ENCODE measurements at regions not wholly inside any gene's neighbourhood (a gene's known extent, or its start where the extent isn't known, plus 50 kb on each side); places are given as distances from the start of the nearest gene placed in this dataset.

DNA sequence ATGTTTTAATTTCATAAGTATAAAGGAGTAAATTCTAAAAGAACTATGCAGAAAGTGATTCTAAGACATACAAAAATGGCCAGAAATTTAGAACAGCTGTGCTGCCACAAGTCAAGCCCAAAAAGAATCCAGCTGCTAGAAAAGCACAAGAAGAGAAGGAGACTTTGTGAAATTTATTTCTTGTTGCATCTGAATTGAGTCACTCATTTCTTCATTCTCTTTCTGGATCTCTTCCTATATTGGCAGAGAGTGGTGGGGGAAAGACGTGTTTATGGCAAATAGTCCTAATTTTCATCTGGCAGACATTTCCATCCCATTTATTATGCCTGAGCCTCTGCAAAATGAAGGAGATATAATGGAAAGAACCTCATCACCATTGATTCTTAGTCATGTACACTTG lies 139.6 kb upstream of the CTTNBP2NL start:
- Mint-ChIP-seq H3K27ac (no peak overlapping the region), H3K9me3 (no peaks in the 10 kb centered on the region), H3K4me3 (no peak overlapping the region), H3K27me3 (peaks cover 11% of the 10 kb centered on the region), H3K4me1 (no peaks in the 10 kb centered on the region), H3K36me3 (ENCODE audit: low read depth) (no peaks in the 10 kb centered on the region)
- DNase-seq (no peak), ATAC-seq (no peak)

DNA sequence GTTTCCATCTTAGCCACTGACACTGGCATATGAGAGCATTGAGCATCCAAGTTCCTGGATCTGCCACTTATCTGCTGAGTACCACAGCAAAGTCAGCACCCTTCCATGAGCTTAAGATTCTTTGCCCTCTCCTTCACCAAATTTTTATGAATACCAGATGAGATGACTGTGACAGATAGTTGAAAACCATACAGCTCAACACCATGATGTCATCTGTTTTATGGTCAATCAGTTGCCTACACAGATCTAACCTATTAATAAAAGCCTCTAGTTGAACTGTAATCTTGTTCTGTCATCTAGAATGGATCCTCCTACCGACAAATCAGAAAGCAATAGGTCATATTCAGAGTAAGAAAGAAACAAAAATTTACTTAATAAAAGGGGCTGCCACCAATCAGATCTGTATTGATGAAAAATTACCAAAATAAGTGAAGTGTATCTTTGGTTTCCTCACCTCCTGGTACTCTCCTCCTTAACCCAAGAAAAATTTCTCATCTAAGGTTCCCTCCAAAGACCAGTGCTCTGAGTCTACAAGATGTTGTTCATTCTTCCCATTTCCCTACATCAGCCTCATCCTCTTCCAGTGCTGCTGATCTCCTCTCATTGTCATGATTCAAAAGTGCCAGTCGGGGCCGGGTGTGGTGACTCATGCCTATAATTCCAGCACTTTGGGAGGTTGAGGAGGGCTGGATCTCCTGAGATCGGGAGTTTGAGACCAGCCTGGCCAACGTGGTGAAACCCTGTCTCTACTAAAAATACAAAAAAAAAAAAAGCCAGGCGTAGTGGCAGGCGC lies 138.8 kb upstream of the CTTNBP2NL start:
- Mint-ChIP-seq H3K27ac (no peak overlapping the region), H3K4me3 (no peak overlapping the region), H3K9me3 (no peaks in the 10 kb centered on the region), H3K4me1 (no peaks in the 10 kb centered on the region), H3K27me3 (peaks cover 11% of the 10 kb centered on the region), H3K36me3 (ENCODE audit: low read depth) (no peaks in the 10 kb centered on the region)
- no peak for ATAC-seq
- DNase-seq = no peak

DNA sequence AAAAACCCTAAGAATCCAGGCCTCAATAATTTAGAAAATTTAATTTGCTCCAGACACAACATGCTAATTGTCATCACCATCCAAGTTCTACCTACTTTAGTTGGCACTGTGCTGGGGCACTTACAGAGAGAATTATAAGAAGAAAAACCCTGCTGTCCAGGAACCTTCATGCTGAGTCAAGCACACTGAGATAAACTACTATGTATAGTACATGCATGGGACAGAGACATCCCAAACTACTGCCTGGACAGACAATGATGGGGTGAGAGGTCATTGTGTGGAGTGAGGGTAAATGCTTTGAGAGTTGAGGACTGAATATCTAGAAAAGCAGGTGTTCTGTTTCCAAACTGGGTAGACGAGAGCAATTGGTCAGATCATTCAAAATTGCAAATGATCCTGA lies 135.3 kb upstream of the CTTNBP2NL start:
- H3K27me3 Mint-ChIP-seq = peaks cover 10% of the 10 kb centered on the region

DNA sequence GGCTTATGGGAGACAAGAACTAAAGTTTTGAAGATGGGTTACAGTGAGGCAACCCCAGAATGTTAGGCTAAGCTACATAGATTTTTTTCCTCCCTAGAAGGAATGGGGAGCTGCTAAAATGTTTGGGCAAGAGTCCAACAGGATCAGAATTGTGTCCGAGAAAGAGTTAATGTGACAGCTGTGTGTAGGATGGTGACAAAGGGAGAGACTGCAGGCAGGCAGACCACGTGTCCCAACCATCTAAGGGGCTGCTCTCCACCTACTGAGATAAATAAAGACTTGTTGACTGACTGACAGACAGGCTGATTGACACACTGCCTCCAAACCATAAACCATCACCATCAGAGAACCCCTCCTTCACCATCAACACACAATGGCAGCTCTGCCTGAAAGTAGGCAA lies 133.7 kb upstream of the CTTNBP2NL start:
- no peak for ATAC-seq
- H3K27ac Mint-ChIP-seq = no peak overlapping the region
- no peaks in the 10 kb centered on the region for H3K9me3 Mint-ChIP-seq
- no peaks in the 10 kb centered on the region for H3K36me3 Mint-ChIP-seq (ENCODE audit: low read depth)
- DNase-seq = no peak
- no peak overlapping the region for H3K4me3 Mint-ChIP-seq
- H3K27me3 Mint-ChIP-seq = peaks cover 5% of the 10 kb centered on the region
- no peaks in the 10 kb centered on the region for H3K4me1 Mint-ChIP-seq

More for the DNA sequence above, 135.3 kb upstream of the CTTNBP2NL start:
- Mint-ChIP-seq H3K4me1 (no peaks in the 10 kb centered on the region), H3K9me3 (no peaks in the 10 kb centered on the region), H3K4me3 (no peak overlapping the region), H3K36me3 (ENCODE audit: low read depth) (no peaks in the 10 kb centered on the region), H3K27ac (no peak overlapping the region)
- ATAC-seq (no peak), DNase-seq (no peak)

DNA sequence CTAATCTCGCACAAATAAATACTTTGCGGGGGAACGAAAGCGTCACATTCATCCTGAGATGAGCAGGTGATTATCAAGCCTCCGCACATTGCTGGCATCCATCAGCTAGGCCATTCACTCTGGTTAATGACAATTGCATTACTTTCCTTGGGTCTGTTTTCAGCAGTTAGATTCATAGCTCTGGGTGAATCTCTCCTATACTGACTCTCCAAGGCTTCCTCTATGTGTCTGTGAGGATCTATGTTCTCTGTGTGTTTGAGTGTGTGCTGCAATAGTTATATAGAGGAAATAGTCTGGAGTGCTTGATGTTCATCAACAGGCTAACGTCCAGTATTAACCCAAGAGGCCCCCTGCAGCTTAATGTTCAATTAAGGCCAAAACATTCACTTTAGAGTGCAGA lies 133.0 kb upstream of the CTTNBP2NL start:
- H3K9me3 Mint-ChIP-seq = no peaks in the 10 kb centered on the region
- no peak overlapping the region for H3K27ac Mint-ChIP-seq
- ATAC-seq (no peak), DNase-seq (no peak)
- H3K27me3 Mint-ChIP-seq = peaks cover 3% of the 10 kb centered on the region
- H3K36me3 Mint-ChIP-seq (ENCODE audit: low read depth) = no peaks in the 10 kb centered on the region
- H3K4me1 Mint-ChIP-seq = no peaks in the 10 kb centered on the region
- H3K4me3 Mint-ChIP-seq = no peak overlapping the region

DNA sequence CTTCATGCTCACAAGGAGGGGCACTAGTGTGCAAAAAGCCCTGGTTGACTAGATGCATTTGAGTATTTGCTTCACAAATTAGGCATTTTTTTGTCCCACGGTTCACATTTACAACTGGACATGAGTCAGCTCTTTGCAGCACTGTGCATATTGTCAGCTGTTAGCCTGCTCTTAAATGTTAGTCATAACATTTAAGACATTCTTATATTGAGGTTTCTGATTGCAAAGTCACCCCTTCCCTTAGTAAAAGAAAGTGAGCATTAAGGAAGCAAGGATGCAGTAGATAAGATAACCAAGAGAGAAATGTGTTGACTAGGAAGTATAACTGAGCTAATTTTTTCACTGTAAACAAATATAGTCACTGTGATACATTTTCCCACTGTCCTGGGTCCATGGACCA lies 132.6 kb upstream of the CTTNBP2NL start:
- no peaks in the 10 kb centered on the region for H3K4me1 Mint-ChIP-seq
- H3K27ac Mint-ChIP-seq = no peak overlapping the region
- no peaks in the 10 kb centered on the region for H3K9me3 Mint-ChIP-seq
- DNase-seq (no peak), ATAC-seq (no peak)
- H3K4me3 Mint-ChIP-seq = no peak overlapping the region
- no peaks in the 10 kb centered on the region for H3K36me3 Mint-ChIP-seq (ENCODE audit: low read depth)
- peaks cover 5% of the 10 kb centered on the region for H3K27me3 Mint-ChIP-seq

DNA sequence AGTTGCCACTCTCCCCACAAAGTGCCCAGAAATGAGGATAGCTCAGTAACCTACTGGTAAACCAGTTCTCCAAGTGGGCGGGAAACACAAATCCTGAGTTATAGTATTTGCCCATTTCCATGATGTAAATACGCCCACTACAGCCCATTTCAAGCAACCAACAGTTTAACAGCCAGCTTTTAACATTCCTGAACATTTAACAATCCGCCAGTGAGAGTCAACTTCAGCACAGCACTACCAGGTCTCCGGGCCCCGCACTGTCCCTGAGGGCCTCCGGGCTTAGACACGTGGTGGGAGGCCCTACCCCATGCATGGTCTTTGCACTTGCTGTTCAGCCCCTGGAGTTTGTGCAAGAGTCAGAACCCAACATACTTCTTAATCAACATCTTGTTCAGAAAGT lies 132.0 kb upstream of the CTTNBP2NL start:
- Mint-ChIP-seq H3K36me3 (ENCODE audit: low read depth) (no peaks in the 10 kb centered on the region), H3K9me3 (no peaks in the 10 kb centered on the region), H3K27me3 (peaks cover 6% of the 10 kb centered on the region), H3K27ac (no peak overlapping the region), H3K4me1 (no peaks in the 10 kb centered on the region), H3K4me3 (no peak overlapping the region)
- DNase-seq = no peak
- ATAC-seq = no peak

DNA sequence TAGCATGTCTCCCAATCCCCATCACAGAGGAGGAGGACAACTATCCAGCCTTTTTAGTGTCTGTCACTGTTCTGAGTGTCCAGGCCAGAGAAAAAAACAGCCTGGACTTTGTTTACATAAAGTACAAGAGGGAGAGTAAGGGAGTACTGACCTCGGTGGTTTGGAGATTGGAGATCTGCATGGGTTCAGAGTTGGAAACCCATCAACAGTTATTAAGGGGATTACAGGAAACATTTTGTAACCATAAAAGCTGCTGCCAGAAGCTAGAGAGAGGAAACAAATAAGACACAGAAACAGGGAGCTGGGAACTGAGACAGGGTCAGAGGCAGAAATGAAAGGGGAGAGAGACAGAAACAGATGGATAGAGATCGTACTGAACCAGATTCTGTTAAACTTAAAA lies 131.5 kb upstream of the CTTNBP2NL start:
- Mint-ChIP-seq H3K27ac (no peak overlapping the region), H3K36me3 (ENCODE audit: low read depth) (no peaks in the 10 kb centered on the region), H3K9me3 (no peaks in the 10 kb centered on the region), H3K4me1 (no peaks in the 10 kb centered on the region), H3K27me3 (peaks cover 6% of the 10 kb centered on the region), H3K4me3 (no peak overlapping the region)
- ATAC-seq (no peak), DNase-seq (no peak)

DNA sequence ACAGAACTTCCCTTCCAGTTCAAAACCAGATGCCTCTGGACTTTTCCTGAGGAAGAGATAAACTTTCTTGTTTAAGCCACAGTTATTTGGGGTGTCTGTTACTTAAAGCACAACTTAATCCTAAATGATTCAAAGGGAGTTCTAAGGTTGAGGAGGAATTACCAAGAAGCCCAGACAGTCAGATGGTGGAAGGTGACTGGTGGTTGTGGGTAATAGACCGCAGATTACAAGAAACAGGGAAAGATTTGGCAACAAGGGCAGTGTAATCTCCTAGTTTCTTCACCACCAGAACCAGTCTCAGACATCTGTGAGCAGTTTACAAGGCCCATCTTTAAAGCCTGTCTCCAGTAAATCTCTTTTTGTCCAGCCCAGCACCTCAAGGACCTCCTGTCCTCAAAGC lies 130.1 kb upstream of the CTTNBP2NL start:
- Mint-ChIP-seq H3K27me3 (peaks cover 11% of the 10 kb centered on the region), H3K9me3 (peaks cover 5% of the 10 kb centered on the region), H3K36me3 (ENCODE audit: low read depth) (no peaks in the 10 kb centered on the region), H3K4me1 (no peaks in the 10 kb centered on the region), H3K4me3 (no peak overlapping the region), H3K27ac (no peak overlapping the region)
- DNase-seq (no peak), ATAC-seq (no peak)

DNA sequence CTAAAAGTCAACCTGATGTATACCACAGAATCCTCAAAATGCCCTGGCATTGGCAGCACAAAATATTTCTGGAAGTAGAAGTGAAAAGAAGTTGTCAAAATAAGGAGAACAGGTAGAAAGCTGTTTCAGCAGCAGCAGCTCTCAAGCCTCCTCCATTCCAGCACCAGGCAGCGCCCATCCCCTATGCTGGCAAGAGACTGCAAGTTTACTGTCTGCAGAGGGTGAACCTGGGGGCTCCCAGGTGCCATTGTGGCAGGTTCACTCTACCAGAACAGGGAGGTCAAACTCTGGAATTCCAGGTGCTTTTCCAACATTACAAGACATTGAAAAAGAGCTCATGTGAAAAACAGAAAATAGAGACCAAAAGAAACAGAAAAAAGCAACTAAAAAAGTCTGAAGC lies 128.8 kb upstream of the CTTNBP2NL start:
- Mint-ChIP-seq H3K27ac (no peak overlapping the region), H3K4me3 (no peak overlapping the region), H3K36me3 (ENCODE audit: low read depth) (no peaks in the 10 kb centered on the region), H3K27me3 (peaks cover 13% of the 10 kb centered on the region), H3K9me3 (peaks cover 8% of the 10 kb centered on the region), H3K4me1 (no peaks in the 10 kb centered on the region)
- no peak for ATAC-seq
- no peak for DNase-seq

DNA sequence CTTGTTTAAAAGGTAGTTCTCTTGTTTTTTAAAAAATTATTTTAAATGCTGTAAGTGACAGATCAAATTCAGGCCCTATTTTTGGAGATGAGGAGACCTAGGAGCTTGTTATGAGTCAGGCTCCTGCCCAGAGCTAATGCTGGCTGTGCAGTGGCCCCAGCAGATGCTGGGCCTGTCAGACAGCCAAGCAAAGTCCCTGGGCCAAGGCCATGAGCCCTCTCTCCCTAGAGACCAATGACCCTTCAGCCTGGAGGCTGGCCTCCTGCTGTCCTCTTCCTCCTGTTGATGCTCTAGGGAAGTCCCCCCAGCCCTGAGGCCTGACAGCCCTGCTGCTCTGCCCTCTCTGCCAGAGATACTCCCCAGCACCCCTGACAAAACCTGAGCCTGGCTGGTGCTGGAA lies 128.1 kb upstream of the CTTNBP2NL start:
- peaks cover 17% of the 10 kb centered on the region for H3K27me3 Mint-ChIP-seq

DNA sequence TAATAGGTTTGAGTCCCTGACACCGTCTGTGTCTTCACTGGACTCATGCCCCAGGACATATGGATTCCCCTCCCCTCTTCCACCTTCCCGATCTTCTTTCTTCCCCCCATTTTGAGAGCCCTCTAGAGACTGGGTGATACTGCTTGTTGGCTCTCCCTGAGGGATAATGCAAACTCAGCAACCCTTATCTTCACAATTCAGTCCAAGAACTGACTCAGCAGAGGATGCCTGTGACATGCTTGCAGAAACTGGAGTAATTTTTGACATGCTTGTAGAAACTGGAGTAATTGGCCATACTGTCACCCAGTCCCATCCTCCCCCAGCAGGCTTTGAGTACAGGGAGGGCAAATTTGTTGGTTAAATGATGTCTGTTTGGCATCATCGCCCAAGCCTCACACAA lies 127.6 kb upstream of the CTTNBP2NL start:
- H3K27me3 Mint-ChIP-seq = peaks cover 18% of the 10 kb centered on the region
- ATAC-seq (no peak), DNase-seq (no peak)
- H3K4me1 Mint-ChIP-seq = no peaks in the 10 kb centered on the region
- H3K27ac Mint-ChIP-seq = no peak overlapping the region
- H3K36me3 Mint-ChIP-seq (ENCODE audit: low read depth) = no peaks in the 10 kb centered on the region
- peaks cover 8% of the 10 kb centered on the region for H3K9me3 Mint-ChIP-seq
- no peak overlapping the region for H3K4me3 Mint-ChIP-seq

More for the DNA sequence above, 128.1 kb upstream of the CTTNBP2NL start:
- Mint-ChIP-seq H3K9me3 (peaks cover 8% of the 10 kb centered on the region), H3K27ac (no peak overlapping the region), H3K4me3 (no peak overlapping the region), H3K4me1 (no peaks in the 10 kb centered on the region), H3K36me3 (ENCODE audit: low read depth) (no peaks in the 10 kb centered on the region)
- no peak for ATAC-seq
- no peak for DNase-seq

DNA sequence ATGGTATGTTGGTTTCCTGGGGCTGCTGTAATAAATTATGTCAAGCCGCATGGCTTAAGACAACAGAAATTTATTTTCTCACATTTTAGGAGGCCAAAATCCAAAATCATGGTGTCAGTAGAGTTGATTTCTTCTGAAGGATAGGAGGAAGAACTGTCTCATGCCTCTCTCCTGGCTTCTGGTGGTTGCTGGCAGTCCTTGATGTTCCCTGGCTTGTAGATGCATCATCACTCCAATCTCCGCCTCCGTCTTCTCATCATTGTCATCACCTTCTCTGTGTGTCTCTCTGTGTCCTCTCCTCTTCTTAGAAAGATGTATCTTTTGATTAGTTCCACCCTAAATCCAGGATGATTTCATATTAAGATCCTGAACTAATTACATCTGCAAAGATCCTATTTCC lies 124.7 kb upstream of the CTTNBP2NL start:
- Mint-ChIP-seq H3K4me3 (no peak overlapping the region), H3K27ac (no peak overlapping the region), H3K9me3 (peaks cover 16% of the 10 kb centered on the region), H3K4me1 (no peaks in the 10 kb centered on the region), H3K27me3 (peaks cover 25% of the 10 kb centered on the region), H3K36me3 (ENCODE audit: low read depth) (no peaks in the 10 kb centered on the region)
- DNase-seq = no peak
- no peak for ATAC-seq

DNA sequence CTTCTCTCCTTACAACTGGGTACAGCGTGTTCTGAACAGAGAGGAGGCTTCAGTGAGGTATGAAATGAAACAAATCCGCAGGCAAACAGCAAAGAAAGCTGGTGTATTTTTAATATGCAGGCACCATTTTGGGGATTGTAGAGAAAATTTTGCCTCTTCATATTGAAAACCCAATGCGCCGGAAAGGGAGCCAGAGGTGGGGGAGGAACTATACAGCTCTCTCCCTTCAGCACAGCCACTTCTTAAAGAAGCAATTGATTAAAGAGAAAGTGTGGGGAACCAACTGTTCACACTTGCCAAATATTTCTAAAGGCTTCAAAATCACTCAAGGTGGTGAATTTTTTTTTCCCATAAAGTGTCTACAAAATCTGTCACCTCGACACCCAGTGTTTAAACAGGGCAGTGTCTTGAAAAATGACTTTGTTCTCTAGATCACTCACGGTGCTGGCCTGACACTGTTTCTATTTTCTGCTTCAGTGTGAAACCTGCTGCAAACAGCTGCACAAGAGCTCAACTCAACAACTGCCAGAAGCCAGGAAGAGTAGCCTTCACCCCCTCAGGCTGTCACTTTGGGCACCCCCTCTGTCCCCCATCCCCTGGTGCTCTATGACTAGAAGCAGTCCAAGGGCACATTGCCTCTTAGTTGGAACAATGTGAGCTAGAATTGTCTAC lies 123.8 kb upstream of the CTTNBP2NL start:
- DNase-seq (no peak), ATAC-seq (no peak)
- Mint-ChIP-seq H3K4me3 (no peak overlapping the region), H3K27ac (no peak overlapping the region), H3K9me3 (peaks cover 16% of the 10 kb centered on the region), H3K4me1 (no peaks in the 10 kb centered on the region), H3K36me3 (ENCODE audit: low read depth) (no peaks in the 10 kb centered on the region), H3K27me3 (peaks cover 25% of the 10 kb centered on the region)

DNA sequence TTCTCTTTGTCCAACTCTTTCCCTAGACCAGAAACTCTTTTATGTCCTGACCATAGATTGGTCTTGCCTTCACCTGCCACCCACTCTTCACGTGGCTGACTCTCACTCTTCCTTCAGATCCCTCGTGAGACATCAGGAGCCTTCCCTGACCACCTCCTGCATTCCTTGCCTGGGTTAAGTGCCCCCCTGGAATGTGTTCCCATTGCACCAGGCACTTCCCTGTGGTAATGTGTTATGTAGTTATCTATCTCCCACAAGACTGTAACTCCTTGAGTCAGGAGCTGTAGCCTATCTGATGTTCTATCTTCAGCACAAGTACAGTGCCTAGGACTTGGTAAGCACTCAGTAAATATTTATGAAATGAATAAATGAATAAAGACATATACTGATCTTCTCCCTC lies 111.2 kb upstream of the CTTNBP2NL start:
- Mint-ChIP-seq H3K9me3 (peaks cover 5% of the 10 kb centered on the region), H3K4me1 (no peaks in the 10 kb centered on the region), H3K4me3 (no peak overlapping the region), H3K27me3 (peaks cover 19% of the 10 kb centered on the region), H3K27ac (no peak overlapping the region), H3K36me3 (ENCODE audit: low read depth) (no peaks in the 10 kb centered on the region)
- ATAC-seq (no peak), DNase-seq (no peak)
